WTC11 (cell line): ENCODE measurements at regions not wholly inside any gene's neighbourhood (a gene's known extent, or its start where the extent isn't known, plus 50 kb on each side); places are given as distances from the start of the nearest gene placed in this dataset.

Source experiments
- ATAC-seq: fragments of 200-7000 bp; cut with Tn5 transposase; 2 replicates; pipeline ENCODE4 v1.10.0; 2021; ENCODE audit warnings: mild to moderate bottlenecking, moderate library complexity
- CTCF ChIA-PET: fragments of 300-600 bp; sonication (Branson Sonifier 250); formaldehyde crosslinking; loops from one replicate; lab custom pipeline; 2021; ENCODE audit warnings: antibody characterized with exemption; lab: Charles Lee
- POLR2A ChIA-PET: fragments of 350-600 bp; sonication (Branson Sonifier 250); formaldehyde crosslinking; loops from one replicate; lab custom pipeline; 2021; ENCODE audit warnings: antibody characterized with exemption; lab: Charles Lee
- DNase-seq: peaks from one replicate; pipeline ENCODE4 v3.0.0; 2021; ENCODE audit warnings: low spot score
- H3K27ac Mint-ChIP-seq: 2 replicates; pipeline ENCODE4 v1.8.0; 2021; ENCODE audit warnings: mixed read lengths
- H3K27me3 Mint-ChIP-seq: 2 replicates; pipeline ENCODE4 v1.8.0; 2021; ENCODE audit warnings: low read depth, mild to moderate bottlenecking, moderate library complexity, mixed read lengths
- H3K36me3 Mint-ChIP-seq: 2 replicates; pipeline ENCODE4 v1.8.0; 2021; ENCODE audit warnings: mixed read lengths
- H3K4me1 Mint-ChIP-seq: 2 replicates; pipeline ENCODE4 v1.8.0; 2022; ENCODE audit warnings: mixed read lengths
- H3K4me3 Mint-ChIP-seq: 2 replicates; pipeline ENCODE4 v1.8.0; 2021; ENCODE audit warnings: mild to moderate bottlenecking, moderate library complexity, mixed read lengths
- H3K9me3 Mint-ChIP-seq: 2 replicates; pipeline ENCODE4 v1.8.0; 2021; ENCODE audit warnings: mixed read lengths
- CDX4 ChIP-seq: fragments of 250-450 bp; sonication (Bioruptor Pico); IDR thresholded peaks from 2 replicates; pipeline ENCODE4 v1.9.0; 2021; ENCODE audit warnings: moderate library complexity, mild to moderate bottlenecking, inconsistent platforms, borderline replicate concordance
- E2F5 ChIP-seq: sonication (generic); formaldehyde crosslinking; IDR thresholded peaks from 2 replicates; pipeline ENCODE4 v1.8.1; 2022; ENCODE audit warnings: mild to moderate bottlenecking, moderate library complexity, missing genetic modification reagents
- ELF4 ChIP-seq: sonication (generic); formaldehyde crosslinking; IDR thresholded peaks from 2 replicates; pipeline ENCODE4 v1.8.1; 2022; ENCODE audit warnings: low read depth, mild to moderate bottlenecking, moderate library complexity, missing genetic modification reagents
- FOXK1 ChIP-seq: sonication (generic); formaldehyde crosslinking; IDR thresholded peaks from 2 replicates; pipeline ENCODE4 v1.8.0; 2022; ENCODE audit warnings: mild to moderate bottlenecking, moderate library complexity, missing genetic modification reagents
- FOXP4 ChIP-seq: sonication (generic); formaldehyde crosslinking; IDR thresholded peaks from 2 replicates; pipeline ENCODE4 v1.8.0; 2022; ENCODE audit warnings: mild to moderate bottlenecking, missing genetic modification reagents
- GRHL2 ChIP-seq: fragments of 250-450 bp; sonication (Bioruptor Pico); IDR thresholded peaks from 2 replicates; pipeline ENCODE4 v1.8.0; 2022; ENCODE audit warnings: mild to moderate bottlenecking, moderate library complexity; ENCODE audit not compliant: insufficient replicate concordance, severe bottlenecking
- HMGA2 ChIP-seq: fragments of 250-450 bp; sonication (Bioruptor Pico); IDR thresholded peaks from 2 replicates; pipeline ENCODE4 v1.4.0; 2021; ENCODE audit warnings: mild to moderate bottlenecking, moderate library complexity
- MXD4 ChIP-seq: fragments of 250-450 bp; sonication (Bioruptor Pico); IDR thresholded peaks from 2 replicates; pipeline ENCODE4 v1.8.0; 2021; ENCODE audit warnings: mild to moderate bottlenecking, moderate library complexity, borderline replicate concordance
- MYBL2 ChIP-seq: sonication (generic); formaldehyde crosslinking; IDR thresholded peaks from 2 replicates; pipeline ENCODE4 v1.8.1; 2023; ENCODE audit warnings: mild to moderate bottlenecking, moderate library complexity, missing genetic modification reagents
- NFATC4 ChIP-seq: fragments of 250-450 bp; sonication (Bioruptor Pico); IDR thresholded peaks from 2 replicates; pipeline ENCODE4 v1.9.0; 2021; ENCODE audit warnings: mild to moderate bottlenecking
- NR2C2 ChIP-seq: sonication (generic); formaldehyde crosslinking; IDR thresholded peaks from 2 replicates; pipeline ENCODE4 v1.8.0; 2022; ENCODE audit warnings: mild to moderate bottlenecking, missing genetic modification reagents
- NR3C1 ChIP-seq: sonication (generic); formaldehyde crosslinking; conservative IDR thresholded peaks from 2 replicates; pipeline ENCODE4 v1.8.1; 2023; ENCODE audit warnings: low read depth, mild to moderate bottlenecking, missing genetic modification reagents
- PREB ChIP-seq: sonication (generic); formaldehyde crosslinking; IDR thresholded peaks from 2 replicates; pipeline ENCODE4 v1.8.1; 2022; ENCODE audit warnings: mild to moderate bottlenecking, missing genetic modification reagents, moderate library complexity, borderline replicate concordance
- SMAD3 ChIP-seq: sonication (generic); formaldehyde crosslinking; IDR thresholded peaks from 2 replicates; pipeline ENCODE4 v1.8.0; 2022; ENCODE audit warnings: missing genetic modification reagents, mild to moderate bottlenecking, borderline replicate concordance
- SMAD4 ChIP-seq: sonication (generic); formaldehyde crosslinking; IDR thresholded peaks from 2 replicates; pipeline ENCODE4 v1.8.0; 2022; ENCODE audit warnings: mild to moderate bottlenecking, missing genetic modification reagents
- TCF7 ChIP-seq: sonication (generic); formaldehyde crosslinking; IDR thresholded peaks from 2 replicates; pipeline ENCODE4 v1.8.0; 2022; ENCODE audit warnings: mild to moderate bottlenecking, low read depth, missing genetic modification reagents, moderate library complexity
- ZMAT4 ChIP-seq: fragments of 250-450 bp; sonication (Bioruptor Pico); IDR thresholded peaks from 2 replicates; pipeline ENCODE4 v1.9.0; 2021; ENCODE audit warnings: mild to moderate bottlenecking
- ZNF232 ChIP-seq: sonication (generic); formaldehyde crosslinking; IDR thresholded peaks from 2 replicates; pipeline ENCODE4 v1.8.0; 2022; ENCODE audit warnings: mild to moderate bottlenecking, missing genetic modification reagents

- no peak for TF ChIP-seq PREB (CRISPR knock-in tag)
Observed at GRCh38 chr19:30088567-30088966, 146.5 kb downstream of the URI1 start (continued).

GRCh38 chr19:30089086-30089665, 147.1 kb downstream of the URI1 start:
- TF ChIP-seq SMAD3 (CRISPR knock-in tag) = no peak
- Mint-ChIP-seq H3K36me3 (no peaks in the 10 kb centered on the region), H3K9me3 (no peaks in the 10 kb centered on the region), H3K27me3 (no peaks in the 10 kb centered on the region), H3K4me1 (no peaks in the 10 kb centered on the region), H3K4me3 (no peak overlapping the region), H3K27ac (no peak overlapping the region)
- ATAC-seq = no peak
- POLR2A ChIA-PET = no interaction called here
- CTCF ChIA-PET = interaction anchor here (0.7 to 1.5 kb wide), 2 partner anchors 10 to 135 kb away, joined by 3 to 6 read pairs; no protein-coding TSS in a partner anchor
- no peak for DNase-seq

- H3K36me3 Mint-ChIP-seq = no peaks in the 10 kb centered on the region
- no peaks in the 10 kb centered on the region for H3K27me3 Mint-ChIP-seq
- no peak overlapping the region for H3K27ac Mint-ChIP-seq
- ATAC-seq (no peak), DNase-seq (no peak)
- H3K9me3 Mint-ChIP-seq = no peaks in the 10 kb centered on the region
- TF ChIP-seq HMGA2 (CRISPR knock-in tag) (no peak), CDX4 (CRISPR knock-in tag) (no peak), E2F5 (CRISPR knock-in tag) (no peak), ELF4 (CRISPR knock-in tag) (no peak), SMAD4 (CRISPR knock-in tag) (no peak), MXD4 (CRISPR knock-in tag) (no peak), NR2C2 (CRISPR knock-in tag) (no peak), FOXP4 (no peak), TCF7 (CRISPR knock-in tag) (no peak), GRHL2 (CRISPR knock-in tag) (no peak), PREB (CRISPR knock-in tag) (no peak), NR3C1 (no peak), ZNF232 (CRISPR knock-in tag) (no peak), FOXK1 (CRISPR knock-in tag) (no peak), SMAD3 (CRISPR knock-in tag) (no peak), ZMAT4 (CRISPR knock-in tag) (no peak), NFATC4 (CRISPR knock-in tag) (no peak), MYBL2 (CRISPR knock-in tag) (no peak)
- ChIA-PET CTCF (interaction anchor here (1.5 kb wide), 1 partner anchor 11 kb away, joined by 6 read pairs; no protein-coding TSS in a partner anchor), POLR2A (no interaction called here)
- no peak overlapping the region for H3K4me3 Mint-ChIP-seq
- H3K4me1 Mint-ChIP-seq = no peaks in the 10 kb centered on the region; the same call in 1 of the 2 replicates
Observed at GRCh38 chr19:30090476-30090875, 148.4 kb downstream of the URI1 start.
